ENCODE measurements at regions not wholly inside any gene's neighbourhood (a gene's known extent, or its start where the extent isn't known, plus 50 kb on each side); places are given as distances from the start of the nearest gene placed in this dataset.

GRCh38 chr5:133840168-133840567, 128.3 kb downstream of the C5orf15 start:
- Mint-ChIP-seq H3K27me3 (peaks cover 10% of the 10 kb centered on the region), H3K36me3 (ENCODE audit: low read depth) (no peaks in the 10 kb centered on the region), H3K9me3 (no peaks in the 10 kb centered on the region), H3K4me3 (no peak overlapping the region), H3K27ac (no peak overlapping the region), H3K4me1 (ENCODE audit: low read depth) (no peaks in the 10 kb centered on the region)
- DNase-seq = no peak

DNA sequence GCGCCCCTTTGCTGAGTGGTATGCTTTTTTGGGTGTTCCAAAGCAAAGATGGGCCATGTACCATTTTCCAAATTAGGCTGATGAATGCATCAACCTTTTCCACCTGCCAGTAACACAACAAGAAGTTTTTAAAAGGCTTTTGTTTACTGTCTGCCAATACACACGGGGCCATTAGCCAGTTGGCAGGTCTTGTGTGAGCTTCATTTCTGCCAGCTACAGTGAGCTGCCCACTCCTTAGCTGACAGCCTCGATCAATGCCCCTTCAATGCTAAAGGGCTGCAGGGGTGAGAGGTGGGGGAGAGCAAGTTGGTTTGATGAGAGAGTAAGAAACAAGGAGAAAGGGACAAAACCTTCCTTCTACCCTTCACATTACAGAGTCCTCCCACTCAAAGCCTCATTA, 128.7 kb downstream of the C5orf15 start:
- peaks cover 10% of the 10 kb centered on the region for H3K27me3 Mint-ChIP-seq
- H3K36me3 Mint-ChIP-seq (ENCODE audit: low read depth) = no peaks in the 10 kb centered on the region
- H3K4me3 Mint-ChIP-seq = no peak overlapping the region
- no peak overlapping the region for H3K27ac Mint-ChIP-seq
- H3K9me3 Mint-ChIP-seq = no peaks in the 10 kb centered on the region
- no peak for DNase-seq
- H3K4me1 Mint-ChIP-seq (ENCODE audit: low read depth) = no peaks in the 10 kb centered on the region

DNA sequence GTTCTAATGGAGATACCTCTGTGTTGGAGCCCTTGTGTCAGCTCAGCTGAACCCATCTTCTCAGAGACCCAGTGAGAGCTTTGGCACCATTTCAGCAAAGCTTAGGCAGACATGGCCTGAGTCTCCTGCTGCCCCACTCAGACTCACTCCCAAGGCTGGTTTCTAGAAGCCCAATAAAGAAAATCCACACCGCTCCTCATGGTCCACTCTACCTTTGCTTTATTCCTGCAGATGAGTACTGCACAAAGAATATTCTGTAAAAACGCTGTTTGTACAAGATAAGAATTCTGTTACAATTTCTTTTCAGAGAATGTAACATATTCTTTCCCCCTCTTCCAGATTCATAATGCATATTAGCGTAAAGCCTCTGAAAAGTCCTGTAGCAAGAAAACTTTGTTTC, 129.3 kb downstream of the C5orf15 start:
- no peaks in the 10 kb centered on the region for H3K4me1 Mint-ChIP-seq (ENCODE audit: low read depth)
- no peak for DNase-seq
- peaks cover 11% of the 10 kb centered on the region for H3K27me3 Mint-ChIP-seq
- no peak overlapping the region for H3K27ac Mint-ChIP-seq
- no peaks in the 10 kb centered on the region for H3K36me3 Mint-ChIP-seq (ENCODE audit: low read depth)
- no peaks in the 10 kb centered on the region for H3K9me3 Mint-ChIP-seq
- no peak overlapping the region for H3K4me3 Mint-ChIP-seq

GRCh38 chr5:133838286-133838685, 130.1 kb downstream of the C5orf15 start:
- peaks cover 15% of the 10 kb centered on the region for H3K27me3 Mint-ChIP-seq
- H3K9me3 Mint-ChIP-seq = no peaks in the 10 kb centered on the region
- H3K4me1 Mint-ChIP-seq (ENCODE audit: low read depth) = no peaks in the 10 kb centered on the region
- DNase-seq = no peak
- H3K27ac Mint-ChIP-seq = no peak overlapping the region
- H3K36me3 Mint-ChIP-seq (ENCODE audit: low read depth) = no peaks in the 10 kb centered on the region
- H3K4me3 Mint-ChIP-seq = no peak overlapping the region

DNA sequence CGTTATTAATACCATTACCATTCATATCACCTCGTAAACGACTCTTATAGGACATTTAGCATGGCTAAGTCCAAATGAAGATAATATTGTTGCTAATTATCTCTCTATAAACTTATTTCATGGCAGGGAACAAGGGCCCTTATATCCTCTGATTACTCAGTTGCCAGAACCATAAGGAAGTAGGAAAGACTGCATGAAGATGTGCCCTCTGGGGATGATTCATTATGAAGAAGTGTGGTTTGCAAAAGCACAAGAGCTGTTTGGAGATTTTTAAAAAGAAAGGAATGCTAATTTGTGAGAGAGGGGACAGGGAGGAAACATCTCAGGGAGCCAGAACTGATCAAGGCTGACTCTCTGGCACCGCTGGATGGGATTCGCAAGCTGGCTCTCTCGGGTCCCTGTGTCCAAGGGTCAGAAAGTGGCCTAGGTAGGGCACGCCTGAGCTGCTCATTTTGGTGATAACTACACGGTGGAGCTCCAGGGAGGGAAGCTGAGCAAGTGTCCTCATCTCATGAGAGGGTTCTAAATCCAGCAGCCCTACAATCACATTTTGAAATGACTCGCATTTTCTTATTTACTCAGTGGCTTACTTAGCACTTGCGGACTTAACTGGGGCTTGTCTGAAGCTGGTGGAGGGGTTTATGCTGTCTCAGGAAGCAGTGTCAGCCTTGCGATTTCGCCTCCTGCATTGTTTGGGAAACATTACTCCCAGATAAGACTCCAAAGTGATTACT, 136.8 kb downstream of the C5orf15 start:
- DNase-seq = peak; percentile 12
- Mint-ChIP-seq H3K9me3 (no peaks in the 10 kb centered on the region), H3K4me1 (ENCODE audit: low read depth) (peaks cover 2% of the 10 kb centered on the region), H3K4me3 (no peak overlapping the region), H3K27me3 (peaks cover 5% of the 10 kb centered on the region), H3K36me3 (ENCODE audit: low read depth) (no peaks in the 10 kb centered on the region), H3K27ac (no peak overlapping the region)

GRCh38 chr5:133830911-133831310, 137.5 kb downstream of the C5orf15 start:
- H3K36me3 Mint-ChIP-seq (ENCODE audit: low read depth) = no peaks in the 10 kb centered on the region
- no peak overlapping the region for H3K4me3 Mint-ChIP-seq
- peak; percentile 1 for DNase-seq
- no peak overlapping the region for H3K27ac Mint-ChIP-seq
- H3K27me3 Mint-ChIP-seq = peaks cover 5% of the 10 kb centered on the region
- peaks cover 8% of the 10 kb centered on the region for H3K4me1 Mint-ChIP-seq (ENCODE audit: low read depth)
- H3K9me3 Mint-ChIP-seq = no peaks in the 10 kb centered on the region

- no peaks in the 10 kb centered on the region for H3K36me3 Mint-ChIP-seq (ENCODE audit: low read depth)
- H3K9me3 Mint-ChIP-seq = no peaks in the 10 kb centered on the region
- peaks cover 15% of the 10 kb centered on the region for H3K4me1 Mint-ChIP-seq (ENCODE audit: low read depth)
- H3K27ac Mint-ChIP-seq = no peak overlapping the region
- peaks cover 5% of the 10 kb centered on the region for H3K27me3 Mint-ChIP-seq
- DNase-seq = peak; percentile 16
- no peak overlapping the region for H3K4me3 Mint-ChIP-seq
Measured at GRCh38 chr5:133830281-133830680, 138.1 kb downstream of the C5orf15 start.

DNA sequence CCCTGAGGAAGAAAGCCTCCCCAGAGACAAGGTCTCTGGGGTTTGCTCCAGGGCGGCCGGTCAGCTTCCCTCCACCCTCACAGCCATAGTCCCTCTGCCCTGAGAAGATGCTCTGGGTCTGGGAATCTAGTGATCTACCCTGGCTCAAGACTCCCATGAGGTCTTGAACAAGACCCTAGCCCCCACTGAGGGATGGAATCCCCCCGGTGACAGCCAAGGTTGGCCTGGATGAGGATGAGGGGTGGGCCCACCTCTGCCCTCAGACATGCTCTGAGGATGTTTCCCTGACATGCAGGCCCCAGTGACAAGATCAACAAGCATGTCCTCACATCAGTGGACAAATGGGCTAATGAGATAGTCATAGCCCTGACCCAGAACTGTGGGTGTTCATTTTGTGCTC, 138.6 kb downstream of the C5orf15 start:
- H3K4me1 Mint-ChIP-seq (ENCODE audit: low read depth) = peaks cover 20% of the 10 kb centered on the region
- DNase-seq = peak; percentile 6
- H3K27ac Mint-ChIP-seq = no peak overlapping the region
- no peaks in the 10 kb centered on the region for H3K9me3 Mint-ChIP-seq
- H3K27me3 Mint-ChIP-seq = peaks cover 5% of the 10 kb centered on the region
- no peak overlapping the region for H3K4me3 Mint-ChIP-seq
- H3K36me3 Mint-ChIP-seq (ENCODE audit: low read depth) = no peaks in the 10 kb centered on the region

DNA sequence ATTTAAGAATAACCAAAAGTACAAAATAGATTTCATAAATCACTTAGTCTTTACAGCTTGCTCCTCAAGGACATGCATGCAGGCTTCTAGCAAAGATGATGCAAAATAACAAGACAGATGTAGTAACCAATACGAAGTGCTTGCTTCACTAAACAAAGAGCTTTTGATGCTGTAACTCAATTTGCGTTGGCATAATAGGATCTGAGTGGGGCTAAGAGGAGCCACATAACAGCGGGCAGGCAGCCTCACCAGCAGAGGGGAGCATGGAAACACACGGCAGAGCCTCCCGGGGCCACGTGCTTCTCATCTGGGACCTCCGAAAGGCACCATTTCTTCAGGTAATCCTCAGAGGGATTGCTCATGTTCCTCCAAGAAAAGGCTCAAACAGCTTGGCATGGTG, 139.7 kb downstream of the C5orf15 start:
- DNase-seq = peak; percentile 7
- Mint-ChIP-seq H3K9me3 (no peaks in the 10 kb centered on the region), H3K4me1 (ENCODE audit: low read depth) (peaks cover 29% of the 10 kb centered on the region), H3K4me3 (no peak overlapping the region), H3K27ac (no peak overlapping the region), H3K27me3 (peaks cover under 1% of the 10 kb centered on the region), H3K36me3 (ENCODE audit: low read depth) (no peaks in the 10 kb centered on the region)

- Mint-ChIP-seq H3K27ac (no peak overlapping the region), H3K4me3 (no peak overlapping the region), H3K4me1 (ENCODE audit: low read depth) (peaks cover 32% of the 10 kb centered on the region), H3K27me3 (no peaks in the 10 kb centered on the region), H3K36me3 (ENCODE audit: low read depth) (no peaks in the 10 kb centered on the region), H3K9me3 (no peaks in the 10 kb centered on the region)
- DNase-seq = peak; percentile 6
Measured at GRCh38 chr5:133827830-133828229, 140.6 kb downstream of the C5orf15 start.

- Mint-ChIP-seq H3K4me1 (ENCODE audit: low read depth) (peaks cover 33% of the 10 kb centered on the region), H3K9me3 (no peaks in the 10 kb centered on the region), H3K27ac (no peak overlapping the region), H3K36me3 (ENCODE audit: low read depth) (no peaks in the 10 kb centered on the region), H3K27me3 (no peaks in the 10 kb centered on the region), H3K4me3 (no peak overlapping the region)
- no peak for DNase-seq
Measured at GRCh38 chr5:133827011-133827410, 141.4 kb downstream of the C5orf15 start.

GRCh38 chr5:133825631-133826289, 142.7 kb downstream of the C5orf15 start:
- Mint-ChIP-seq H3K9me3 (no peaks in the 10 kb centered on the region), H3K27me3 (no peaks in the 10 kb centered on the region), H3K4me1 (ENCODE audit: low read depth) (peaks cover 30% of the 10 kb centered on the region), H3K4me3 (no peak overlapping the region), H3K27ac (peak overlapping the region; percentile 15), H3K36me3 (ENCODE audit: low read depth) (no peaks in the 10 kb centered on the region)
- peak; percentile 36 for DNase-seq

GRCh38 chr5:133824661-133825254, 143.7 kb downstream of the C5orf15 start:
- peak; percentile 34 for DNase-seq
- no peak overlapping the region for H3K4me3 Mint-ChIP-seq
- no peaks in the 10 kb centered on the region for H3K9me3 Mint-ChIP-seq
- peak overlapping the region; percentile 38 for H3K27ac Mint-ChIP-seq
- H3K4me1 Mint-ChIP-seq (ENCODE audit: low read depth) = peaks cover 30% of the 10 kb centered on the region
- H3K36me3 Mint-ChIP-seq (ENCODE audit: low read depth) = no peaks in the 10 kb centered on the region
- H3K27me3 Mint-ChIP-seq = peaks cover 8% of the 10 kb centered on the region

GRCh38 chr5:133821889-133822288, 146.5 kb downstream of the C5orf15 start:
- peaks cover 13% of the 10 kb centered on the region for H3K27me3 Mint-ChIP-seq
- H3K36me3 Mint-ChIP-seq (ENCODE audit: low read depth) = no peaks in the 10 kb centered on the region
- H3K4me1 Mint-ChIP-seq (ENCODE audit: low read depth) = peaks cover 30% of the 10 kb centered on the region
- DNase-seq = no peak
- H3K27ac Mint-ChIP-seq = no peak overlapping the region
- H3K4me3 Mint-ChIP-seq = no peak overlapping the region
- H3K9me3 Mint-ChIP-seq = no peaks in the 10 kb centered on the region

DNA sequence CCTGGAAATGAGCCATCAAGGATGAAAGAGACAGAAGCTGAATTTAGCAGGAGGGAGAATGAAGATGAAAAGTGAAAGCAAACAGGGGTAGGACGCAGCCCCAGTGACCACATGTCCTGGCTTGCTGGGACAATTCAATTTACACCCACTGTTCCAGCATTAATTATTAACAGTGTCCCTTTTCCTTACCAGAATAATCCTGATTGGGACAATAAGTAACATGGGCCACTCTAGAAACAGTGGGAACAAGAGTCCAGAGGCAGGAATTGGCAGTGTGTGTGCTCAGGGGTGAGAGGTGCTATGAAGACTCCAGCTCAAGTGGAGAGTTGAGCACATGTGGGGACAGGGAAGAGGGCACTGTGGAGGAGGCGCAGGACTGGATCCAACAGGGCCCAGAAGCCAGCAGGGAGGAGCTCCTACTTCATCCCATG, 147.1 kb downstream of the C5orf15 start:
- Mint-ChIP-seq H3K27me3 (peaks cover 13% of the 10 kb centered on the region), H3K4me3 (no peak overlapping the region), H3K36me3 (ENCODE audit: low read depth) (no peaks in the 10 kb centered on the region), H3K27ac (no peak overlapping the region), H3K9me3 (no peaks in the 10 kb centered on the region), H3K4me1 (ENCODE audit: low read depth) (peaks cover 28% of the 10 kb centered on the region)
- DNase-seq = no peak
